Caco-2 (cell line): ENCODE measurements at regions not wholly inside any gene's neighbourhood (a gene's known extent, or its start where the extent isn't known, plus 50 kb on each side); places are given as distances from the start of the nearest gene placed in this dataset.

Experiments
- BruUV-seq: library from RNA; stranded (reverse); fragments of 400-500 nt; replicated peaks from 2 replicates; lab custom pipeline; 2021; lab: Mats Ljungman, UMichigan
- CTCF ChIA-PET: fragments of 300-600 bp; sonication (Branson Sonifier 250); formaldehyde crosslinking; loops from one replicate; lab custom pipeline; 2022; ENCODE audit warnings: antibody characterized with exemption; lab: Charles Lee
- POLR2A ChIA-PET: fragments of 300-600 bp; sonication (Branson Sonifier 250); formaldehyde crosslinking; loops from one replicate; lab custom pipeline; 2022; ENCODE audit warnings: antibody characterized with exemption; lab: Charles Lee
- DNase-seq, 2 experiments: peaks; one replicate each; pipeline versions ENCODE4 v3.0.0 to v3.0.0-alpha.2; 2020 to 2022
- H3K27me3 ChIP-seq: replicated peaks from 2 replicates; pipeline ENCODE4 v1.6.0; 2011; ENCODE audit warnings: low read length; ENCODE audit not compliant: control insufficient read depth, insufficient read depth
- H3K36me3 ChIP-seq: 2 replicates; pipeline ENCODE4 v1.5.1; 2011; ENCODE audit warnings: low read length; ENCODE audit not compliant: control insufficient read depth, insufficient read depth
- H3K4me1 ChIP-seq: fragments of 250-450 bp; sonication (Bioruptor Pico); 2 replicates; pipeline ENCODE4 v1.5.1; 2020; ENCODE audit warnings: mild to moderate bottlenecking
- H3K4me3 ChIP-seq: 2 replicates; pipeline ENCODE4 v1.5.1; 2011; ENCODE audit warnings: low read depth, mild to moderate bottlenecking, control low read depth, low read length
- H3K9me3 ChIP-seq: fragments of 250-450 bp; sonication (Bioruptor Pico); 2 replicates; pipeline ENCODE4 v1.5.1; 2020; ENCODE audit warnings: mild to moderate bottlenecking, moderate library complexity
- H3K27ac Mint-ChIP-seq: one replicate; pipeline ENCODE4 v1.8.0; 2022; ENCODE audit warnings: mixed read lengths; ENCODE audit not compliant: unreplicated experiment
- H3K27me3 Mint-ChIP-seq: one replicate; pipeline ENCODE4 v1.8.0; 2022; ENCODE audit warnings: mixed read lengths; ENCODE audit not compliant: insufficient read depth, unreplicated experiment
- H3K36me3 Mint-ChIP-seq: one replicate; pipeline ENCODE4 v1.8.0; 2022; ENCODE audit warnings: mild to moderate bottlenecking, mixed read lengths; ENCODE audit not compliant: insufficient read depth, unreplicated experiment
- H3K4me1 Mint-ChIP-seq: one replicate; pipeline ENCODE4 v1.8.0; 2022; ENCODE audit warnings: low read depth, mixed read lengths; ENCODE audit not compliant: unreplicated experiment
- H3K4me3 Mint-ChIP-seq: one replicate; pipeline ENCODE4 v1.8.0; 2022; ENCODE audit warnings: mild to moderate bottlenecking, moderate library complexity, mixed read lengths; ENCODE audit not compliant: unreplicated experiment
- H3K9me3 Mint-ChIP-seq: one replicate; pipeline ENCODE4 v1.8.0; 2022; ENCODE audit warnings: mixed read lengths; ENCODE audit not compliant: unreplicated experiment
- CTCF ChIP-seq, 2 experiments: fragments of 200-600 bp in 1 of 2; IDR thresholded peaks; 1 replicate in 1 of 2; 2 replicates in 1 of 2; pipeline versions ENCODE4 v1.5.1 to v1.8.0; 2011 to 2022; ENCODE audit warnings: antibody characterized with exemption in 1 of 2, control low read depth in 1 of 2, inconsistent platforms in 1 of 2, low read depth in 1 of 2, low read length in 1 of 2, mild to moderate bottlenecking in 1 of 2, moderate library complexity in 1 of 2; ENCODE audit not compliant: insufficient read depth in 1 of 2, severe bottlenecking in 1 of 2, unreplicated experiment in 1 of 2
- intact Hi-C: fragments of 100-400 bp; cut with micrococcal nuclease; formaldehyde crosslinking; loops from one replicate; pipeline ENCODE4 v1.10.0; 2022; ENCODE audit not compliant: unreplicated experiment

- no peaks in the 10 kb centered on the region for H3K27me3 Mint-ChIP-seq
These were observed 130.4 kb upstream of the LRFN2 start for GRCh38 chr6:40717411-40718057.

GRCh38 chr6:40715570-40716403 lies 128.6 kb upstream of the LRFN2 start:
- H3K4me1 ChIP-seq: peaks cover 22% of the 10 kb centered on the region
- Mint-ChIP-seq H3K4me3 (peak overlapping the region; percentile 49), H3K27ac (peak overlapping the region; percentile 80), H3K36me3 (peaks cover 7% of the 10 kb centered on the region), H3K27me3 (no peaks in the 10 kb centered on the region), H3K4me1 (peaks cover 27% of the 10 kb centered on the region), H3K9me3 (no peaks in the 10 kb centered on the region)
- no peaks in the 10 kb centered on the region for H3K9me3 ChIP-seq
- no TSS peak for BruUV-seq
- H3K36me3 ChIP-seq: no peaks in the 10 kb centered on the region; the same call in 1 of the 2 replicates
- no peak for TF ChIP-seq CTCF (IDR thresholded peaks at IDR 0.05; ENCODE audit: insufficient read depth in 1 of 2, low read depth in 1 of 2, low read length in 1 of 2, severe bottlenecking in 1 of 2, unreplicated experiment in 1 of 2)
- ChIA-PET CTCF (no interaction called here), POLR2A (no interaction called here)
- intact Hi-C loops: loop anchor here (10.0 kb wide), 2 partner anchors 129 to 349 kb away; no protein-coding TSS in a partner anchor
- no peak for DNase-seq
- H3K4me3 ChIP-seq: no peak overlapping the region
- no peaks in the 10 kb centered on the region for H3K27me3 ChIP-seq

More at GRCh38 chr6:40717411-40718057, 130.4 kb upstream of the LRFN2 start:
- Mint-ChIP-seq H3K27ac (no peak overlapping the region), H3K9me3 (no peaks in the 10 kb centered on the region), H3K4me3 (no peak overlapping the region), H3K36me3 (peaks cover 7% of the 10 kb centered on the region), H3K4me1 (peaks cover 36% of the 10 kb centered on the region)
- Histone ChIP-seq H3K27me3 (no peaks in the 10 kb centered on the region), H3K4me3 (no peak overlapping the region), H3K9me3 (no peaks in the 10 kb centered on the region), H3K4me1 (peaks cover 32% of the 10 kb centered on the region), H3K36me3 (no peaks in the 10 kb centered on the region; the same call in 1 of the 2 replicates)
- DNase-seq: no peak
- POLR2A ChIA-PET: no interaction called here
- BruUV-seq: no TSS peak
- CTCF ChIA-PET: no interaction called here
- intact Hi-C loops: loop anchor here (10.0 kb wide), 2 partner anchors 127 to 347 kb away; no protein-coding TSS in a partner anchor
- TF ChIP-seq CTCF (IDR thresholded peaks at IDR 0.05; ENCODE audit: insufficient read depth in 1 of 2, low read depth in 1 of 2, low read length in 1 of 2, severe bottlenecking in 1 of 2, unreplicated experiment in 1 of 2): no peak
